ENCODE measurements at regions not wholly inside any gene's neighbourhood (a gene's known extent, or its start where the extent isn't known, plus 50 kb on each side); places are given as distances from the start of the nearest gene placed in this dataset.

DNA sequence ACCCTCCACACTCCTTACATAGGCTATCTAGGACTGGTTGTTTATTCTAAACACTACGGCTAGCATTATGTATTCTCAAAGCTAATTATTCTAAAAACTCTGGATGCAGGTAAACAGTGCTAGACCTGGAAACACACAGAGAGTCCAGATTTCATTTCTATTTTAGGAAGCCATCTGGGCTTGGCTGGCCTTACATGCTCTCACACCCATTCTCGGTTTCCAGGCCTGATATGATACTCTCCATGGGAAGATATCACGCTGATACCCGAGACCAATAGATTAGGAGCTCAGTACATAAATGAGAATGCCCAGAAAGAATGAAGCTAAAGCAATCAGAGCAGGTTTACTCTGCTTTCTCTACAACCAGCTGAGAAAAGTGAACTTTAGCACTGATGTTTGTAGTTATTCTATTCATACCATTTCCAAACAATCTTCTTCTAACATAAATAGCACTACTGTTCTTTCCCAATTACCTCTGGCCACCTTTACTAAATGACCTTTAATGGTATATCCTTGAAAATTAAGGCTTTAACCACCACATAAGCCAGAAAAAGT is 973.3 kb downstream of the PCDH18 start:
- DNase-seq (ENCODE audit: low read depth, low spot score): no peak

DNA sequence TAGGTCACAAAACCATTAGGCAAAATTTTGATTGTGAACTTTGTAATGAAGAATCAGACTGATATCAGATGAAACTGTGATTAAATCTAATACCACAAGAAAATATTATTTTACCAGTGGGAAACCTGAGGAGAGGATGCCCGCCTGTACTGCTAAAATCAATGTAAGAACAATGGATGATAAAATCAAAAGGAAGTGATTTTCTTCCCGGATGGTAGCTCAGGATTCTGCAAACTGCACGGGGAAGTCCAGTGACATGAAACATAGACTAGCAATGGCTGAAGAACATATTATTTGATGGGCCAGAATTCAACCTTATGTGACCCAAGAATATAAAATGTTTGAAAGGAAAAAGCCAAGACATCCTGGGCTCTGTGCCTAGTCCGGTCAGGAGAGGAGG is 974.9 kb downstream of the PCDH18 start:
- no peak for DNase-seq (ENCODE audit: low read depth, low spot score)

DNA sequence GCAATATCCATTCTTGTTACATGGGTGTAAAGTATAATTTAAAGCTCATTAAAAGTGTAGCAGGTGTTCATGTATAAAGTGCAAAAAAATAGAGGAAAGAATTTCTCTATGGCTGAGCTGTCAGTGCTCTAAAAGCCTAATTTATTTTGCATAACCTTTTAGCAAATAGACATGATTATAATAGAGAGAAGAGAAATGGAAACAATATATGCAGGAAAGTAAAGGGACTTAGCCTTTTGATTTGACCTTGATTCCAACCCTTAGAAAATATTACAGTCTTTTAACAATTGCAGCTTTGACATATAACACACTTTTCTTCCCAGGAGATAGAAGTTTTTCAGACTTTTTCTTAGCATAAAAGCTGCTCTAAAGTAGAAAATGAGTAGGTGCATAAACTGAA is 978.3 kb downstream of the PCDH18 start:
- no peak for DNase-seq (ENCODE audit: low read depth, low spot score)

DNA sequence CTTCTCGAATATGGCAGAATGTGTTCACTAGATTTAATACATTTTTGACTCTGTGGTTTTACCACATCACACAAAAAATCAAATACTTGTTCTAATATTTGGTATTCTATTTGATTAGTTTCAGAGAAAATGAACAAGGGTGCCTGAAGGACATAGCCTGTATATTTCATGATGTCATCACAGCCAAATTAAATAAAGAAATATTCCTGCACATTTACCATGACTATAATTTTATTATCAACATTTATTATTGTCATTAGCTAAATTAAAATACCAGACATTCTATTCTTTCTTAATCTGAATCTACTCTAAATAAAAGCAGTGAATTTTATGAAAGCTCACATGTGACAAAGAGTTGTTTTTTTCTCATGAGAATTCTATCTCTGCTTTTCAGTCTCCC is 980.5 kb downstream of the PCDH18 start:
- DNase-seq (ENCODE audit: low read depth, low spot score): no peak

DNA sequence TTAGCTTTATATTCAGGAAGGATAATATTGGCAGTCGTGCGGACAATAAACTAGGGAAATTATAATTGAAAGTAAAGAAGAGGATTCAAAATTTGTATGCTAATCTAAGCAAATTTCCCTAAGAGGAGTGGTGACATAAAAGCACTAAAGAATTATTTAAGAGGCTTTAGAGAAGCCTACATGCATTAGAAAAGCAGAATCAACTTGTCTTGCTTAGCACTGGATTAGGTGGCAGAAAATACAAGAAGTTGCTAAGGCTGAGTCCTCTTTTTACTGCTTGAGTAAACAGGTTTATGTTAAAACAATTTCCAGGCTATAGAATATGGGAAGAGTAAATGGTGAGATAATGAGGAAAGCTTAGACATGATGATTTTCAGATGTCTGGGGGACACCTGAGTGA is 991.5 kb downstream of the PCDH18 start:
- DNase-seq (ENCODE audit: low read depth, low spot score): no peak

DNA sequence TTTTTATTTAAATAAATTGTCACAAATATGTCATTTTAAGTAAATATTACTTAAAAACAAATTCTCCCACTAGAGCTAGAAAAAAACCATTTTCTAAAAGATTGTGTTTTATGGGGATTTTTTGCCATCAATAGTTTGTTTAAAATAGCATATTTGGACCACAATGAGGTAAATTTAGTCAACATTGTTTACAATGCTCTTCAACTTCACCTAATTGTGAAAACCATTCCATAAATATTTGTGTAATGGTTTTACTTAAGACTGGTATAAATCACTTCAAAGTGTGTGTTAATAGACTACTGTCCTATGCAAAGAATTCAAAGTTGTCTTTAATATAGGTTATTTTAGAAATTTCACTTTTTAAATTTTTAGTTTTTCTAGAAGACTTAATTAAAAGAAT is 1004.2 kb downstream of the PCDH18 start:
- no peak for DNase-seq (ENCODE audit: low read depth, low spot score)

DNA sequence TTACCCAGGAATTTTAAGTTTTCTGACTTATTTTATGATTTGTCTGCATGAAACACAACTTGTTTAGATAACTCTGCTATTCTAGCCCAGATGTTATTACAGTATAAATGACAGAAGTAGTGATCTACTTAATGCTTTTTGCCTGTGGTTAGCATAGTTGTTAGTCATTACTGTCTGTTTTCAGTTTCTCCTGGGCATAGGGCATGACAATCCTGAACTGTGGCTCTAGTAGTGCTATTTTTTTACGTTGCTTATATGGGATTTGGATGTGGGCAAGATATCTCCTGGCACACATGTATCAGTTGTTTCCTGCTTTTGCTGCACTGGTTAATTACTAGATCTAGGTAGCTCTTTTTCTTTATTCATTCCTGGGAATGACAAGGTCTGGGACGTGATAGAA is 1005.8 kb downstream of the PCDH18 start:
- DNase-seq (ENCODE audit: low read depth, low spot score): no peak

DNA sequence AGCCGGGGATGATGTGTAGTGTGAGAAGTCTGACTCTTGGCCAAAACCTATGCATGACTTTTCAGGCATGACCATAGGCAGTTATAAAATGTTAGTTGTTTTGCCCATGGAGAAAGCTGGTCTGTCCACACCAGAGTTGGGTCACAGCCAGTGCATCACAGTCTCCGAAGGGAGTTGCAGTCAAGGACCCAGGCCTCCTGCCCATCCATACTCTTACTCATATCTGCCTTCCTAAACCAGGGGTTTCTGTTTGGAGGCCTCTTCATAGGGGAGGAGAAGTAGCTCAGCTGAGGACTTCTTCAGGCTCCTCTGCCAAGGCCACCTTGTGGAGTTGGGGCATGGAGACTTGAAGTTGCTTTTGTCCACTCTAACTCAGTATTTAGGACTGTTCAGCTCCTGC is 1008.3 kb downstream of the PCDH18 start:
- no peak for DNase-seq (ENCODE audit: low read depth, low spot score)

DNA sequence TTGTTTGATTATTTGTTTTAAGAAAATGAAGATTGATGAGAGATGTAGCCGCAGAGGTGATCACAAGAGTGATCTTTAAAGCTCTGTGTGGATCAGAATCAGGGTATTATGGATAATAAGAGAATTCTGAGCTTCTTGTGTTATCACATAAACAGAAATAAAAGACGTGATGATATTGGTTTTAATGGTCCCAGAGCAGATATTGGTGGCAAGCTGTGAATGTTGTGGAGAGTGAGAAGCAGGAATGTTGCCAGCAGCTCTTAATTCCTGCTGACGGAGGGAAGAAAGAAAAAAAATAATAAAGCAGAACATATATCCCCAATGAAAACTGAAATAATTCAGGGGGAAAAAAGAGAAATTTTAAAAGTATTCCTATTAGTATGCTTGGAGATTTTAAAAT is 1015.9 kb downstream of the PCDH18 start:
- DNase-seq (ENCODE audit: low read depth, low spot score): no peak

DNA sequence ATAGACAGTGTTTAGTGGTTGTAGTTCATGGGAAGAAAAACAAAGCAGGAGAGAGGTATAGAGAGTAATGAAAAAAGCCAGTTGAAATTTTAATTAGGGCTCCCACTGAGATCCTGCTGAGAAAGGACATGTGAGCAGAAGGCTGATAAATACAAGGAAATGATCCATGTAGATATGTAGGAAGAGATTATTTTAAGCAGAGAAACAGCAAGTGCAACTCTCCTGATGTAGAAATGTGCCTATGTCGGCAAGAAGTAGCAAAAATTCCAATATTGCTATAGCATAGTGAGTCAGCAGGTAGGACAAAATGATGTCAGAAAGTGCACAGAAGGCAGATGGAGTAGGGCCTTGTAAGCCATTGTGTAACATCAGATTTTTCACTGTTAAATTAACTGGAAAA is 1027.3 kb downstream of the PCDH18 start:
- no peak for DNase-seq (ENCODE audit: low read depth, low spot score)

DNA sequence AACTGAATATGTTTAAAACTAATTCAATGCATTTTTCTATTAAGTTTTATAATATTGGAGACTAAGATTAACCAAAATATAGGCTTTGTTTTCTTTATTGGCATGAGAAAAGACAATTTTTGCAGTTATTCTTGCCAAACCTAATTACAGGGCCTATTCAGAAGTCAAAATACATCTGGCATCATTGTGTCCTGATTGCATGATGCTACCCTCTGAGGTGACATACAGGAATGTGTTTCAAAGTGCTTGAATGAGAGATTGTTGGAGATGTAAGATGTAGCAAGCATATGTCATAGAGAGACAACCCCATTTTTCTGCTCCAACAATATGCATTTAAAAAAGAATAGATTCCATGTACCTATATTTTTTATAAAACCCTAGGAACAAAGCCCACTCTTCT is 1036.4 kb downstream of the PCDH18 start:
- DNase-seq (ENCODE audit: low read depth, low spot score): no peak

DNA sequence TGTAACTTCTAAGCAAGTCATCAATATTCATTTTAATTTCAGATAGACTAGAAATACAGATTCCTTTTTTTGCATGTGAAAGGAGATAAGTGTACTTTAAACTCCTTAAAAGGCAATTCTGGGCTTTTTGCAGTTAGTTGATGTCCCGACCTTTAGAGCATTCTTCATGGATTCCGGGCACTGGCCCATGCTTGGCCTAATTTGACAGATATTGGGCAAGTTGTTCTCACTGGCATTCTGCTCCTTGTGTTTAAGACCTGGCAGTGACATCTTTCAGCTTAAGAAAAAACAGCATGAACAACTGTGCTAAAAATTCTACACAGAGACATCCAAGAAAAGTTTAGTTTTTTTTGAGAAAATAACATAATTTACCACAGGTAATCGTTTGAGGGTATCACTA is 1037.2 kb downstream of the PCDH18 start:
- DNase-seq (ENCODE audit: low read depth, low spot score): no peak

DNA sequence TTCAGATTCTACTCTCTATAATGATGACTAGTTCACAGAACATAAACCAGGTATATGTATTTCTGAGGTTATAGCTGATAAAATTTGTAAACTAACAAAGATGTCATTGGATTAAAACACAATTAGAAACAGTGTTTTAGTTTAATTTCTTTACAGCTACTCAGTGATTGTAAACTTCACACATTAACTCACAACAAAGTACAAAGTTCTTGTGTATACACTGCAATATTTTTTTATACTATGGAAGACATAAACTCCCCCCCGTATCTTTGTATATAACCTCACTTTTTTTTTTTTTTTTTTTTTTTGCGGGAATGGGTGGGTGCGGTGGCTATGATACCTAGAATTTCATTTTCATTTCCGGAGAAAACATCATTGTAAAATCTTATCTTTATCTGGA is 1043.2 kb downstream of the PCDH18 start:
- no peak for DNase-seq (ENCODE audit: low read depth, low spot score)

DNA sequence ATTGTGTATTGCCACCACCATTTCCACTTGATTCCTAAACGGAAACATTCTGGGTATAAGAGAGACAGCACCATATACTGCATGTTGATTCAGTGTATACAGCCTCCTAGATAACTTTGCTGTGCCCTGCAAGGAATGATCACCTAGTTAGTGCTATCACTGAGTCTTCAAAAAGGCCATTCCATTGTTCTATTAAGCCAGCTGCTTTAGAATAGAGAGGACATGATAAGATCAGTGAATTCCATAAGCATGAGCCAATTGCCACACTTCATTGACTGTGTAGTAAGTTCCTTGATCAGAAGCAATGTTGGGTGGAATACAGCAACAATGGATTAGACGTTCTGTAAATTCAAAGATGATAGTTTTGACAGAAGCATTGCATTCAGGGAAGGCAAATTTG is 1047.3 kb downstream of the PCDH18 start:
- DNase-seq (ENCODE audit: low read depth, low spot score): no peak

DNA sequence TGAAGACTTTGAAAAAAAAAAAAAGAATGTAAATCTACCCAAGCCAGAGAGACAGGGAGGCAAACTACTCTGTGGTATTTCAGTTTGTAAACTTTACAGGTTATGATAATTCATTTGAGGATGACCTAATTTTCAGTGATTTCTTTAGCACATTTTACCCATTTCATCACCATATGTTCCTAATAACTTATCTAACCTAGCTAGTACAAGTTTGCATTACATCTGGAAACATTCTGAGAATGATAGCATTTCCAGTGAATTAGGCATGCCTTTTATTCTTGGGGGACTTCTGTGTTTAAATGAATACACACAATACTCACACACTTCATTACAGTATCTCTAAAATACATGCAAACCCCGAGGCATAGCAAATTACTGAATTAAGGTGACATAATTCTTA is 1055.5 kb downstream of the PCDH18 start:
- DNase-seq (ENCODE audit: low read depth, low spot score): no peak

DNA sequence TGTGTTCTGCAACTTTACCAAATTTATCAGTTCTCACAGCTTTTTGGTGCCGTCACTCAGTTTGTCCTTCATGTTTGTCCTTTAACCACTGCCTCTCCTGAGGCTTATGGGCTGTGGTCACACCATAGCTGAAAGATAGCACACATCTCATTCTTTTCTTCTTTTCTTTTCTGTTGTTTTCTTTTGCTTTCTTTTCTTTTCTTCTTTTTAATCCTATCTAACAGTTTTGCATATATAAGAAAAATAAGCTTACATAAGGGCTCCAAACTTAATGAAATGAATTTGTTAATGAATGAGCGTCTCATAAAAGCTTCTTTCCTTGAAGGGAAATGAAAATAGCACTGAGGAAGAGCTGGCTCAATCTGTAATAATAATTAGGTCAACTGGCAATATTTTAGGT is 1061.2 kb downstream of the PCDH18 start:
- no peak for DNase-seq (ENCODE audit: low read depth, low spot score)

DNA sequence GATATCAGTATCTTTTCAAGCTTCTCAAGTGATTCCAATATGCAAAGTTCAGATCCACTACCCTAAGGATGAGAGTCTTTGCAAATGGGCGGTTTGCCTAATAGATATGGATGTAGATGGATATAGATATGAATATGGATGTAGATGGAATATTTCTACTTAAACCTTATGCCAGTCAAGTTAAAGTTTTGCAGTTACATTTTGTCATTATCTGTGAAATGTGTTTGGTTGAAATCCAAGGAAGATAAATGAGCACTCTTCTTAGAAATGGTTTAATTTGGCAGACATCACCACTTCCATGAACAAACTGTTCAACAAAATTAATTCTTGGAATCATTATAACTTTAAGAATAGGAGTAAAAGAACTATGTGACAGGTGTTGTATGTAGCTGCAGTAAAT is 1066.6 kb downstream of the PCDH18 start:
- DNase-seq (ENCODE audit: low read depth, low spot score): no peak

DNA sequence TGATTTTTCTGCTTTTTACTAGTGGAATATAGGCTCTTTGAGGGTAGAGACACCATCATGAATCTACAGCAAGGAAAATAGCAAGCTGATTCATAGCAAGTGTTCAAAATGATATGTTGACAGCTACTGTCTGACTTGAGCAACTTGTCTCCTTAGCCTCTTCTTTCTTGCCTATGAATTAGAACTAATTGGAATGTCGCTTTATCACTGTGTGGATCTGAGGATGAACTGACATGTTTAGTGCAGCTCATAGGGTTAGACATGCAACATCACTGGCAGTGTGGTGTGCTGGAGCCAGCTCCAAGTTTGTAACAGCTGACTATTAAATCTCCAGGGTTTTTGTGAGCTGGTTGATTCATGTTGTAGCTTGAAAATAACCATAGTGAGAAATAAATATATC is 1068.4 kb downstream of the PCDH18 start:
- DNase-seq (ENCODE audit: low read depth, low spot score): no peak

DNA sequence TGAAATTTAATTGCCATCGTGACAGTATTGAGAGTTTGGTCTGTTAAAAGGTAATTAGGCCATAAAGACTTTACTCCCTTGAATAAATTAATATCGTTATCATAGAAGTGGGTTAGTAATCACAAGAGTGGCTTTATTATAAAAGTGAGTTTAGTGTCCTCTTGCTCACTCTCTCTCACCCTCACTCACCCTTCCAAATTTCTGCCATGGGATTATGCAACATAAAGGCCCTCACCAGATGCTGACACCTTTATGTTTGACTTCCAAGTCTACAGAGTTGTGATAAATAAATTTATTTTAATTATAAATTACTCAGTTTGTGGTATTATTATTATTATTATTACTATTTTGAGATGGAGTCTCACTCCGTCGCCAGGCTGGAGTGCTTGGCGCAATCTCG is 1070.8 kb downstream of the PCDH18 start:
- DNase-seq (ENCODE audit: low read depth, low spot score): no peak

DNA sequence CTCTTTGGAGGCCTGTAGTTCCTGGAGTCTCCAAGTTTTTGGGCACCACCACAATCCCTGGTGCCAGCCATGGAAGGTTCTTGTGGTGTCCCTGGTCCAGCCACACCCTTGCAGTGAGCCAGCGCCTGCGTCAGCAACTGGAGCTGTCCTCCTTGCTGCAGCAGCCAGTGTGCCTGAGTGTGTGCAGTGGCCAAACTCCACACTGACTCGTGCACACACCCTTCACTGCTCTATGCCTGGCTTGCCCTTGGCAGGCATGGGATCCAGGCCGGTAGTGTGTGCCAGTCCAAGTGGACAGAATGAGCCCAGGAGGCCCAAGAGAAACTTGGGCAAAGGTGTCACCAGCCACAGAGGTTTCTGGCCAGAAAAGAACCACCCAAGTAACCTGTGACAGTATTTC is 1074.0 kb downstream of the PCDH18 start:
- no peak for DNase-seq (ENCODE audit: low read depth, low spot score)

DNA sequence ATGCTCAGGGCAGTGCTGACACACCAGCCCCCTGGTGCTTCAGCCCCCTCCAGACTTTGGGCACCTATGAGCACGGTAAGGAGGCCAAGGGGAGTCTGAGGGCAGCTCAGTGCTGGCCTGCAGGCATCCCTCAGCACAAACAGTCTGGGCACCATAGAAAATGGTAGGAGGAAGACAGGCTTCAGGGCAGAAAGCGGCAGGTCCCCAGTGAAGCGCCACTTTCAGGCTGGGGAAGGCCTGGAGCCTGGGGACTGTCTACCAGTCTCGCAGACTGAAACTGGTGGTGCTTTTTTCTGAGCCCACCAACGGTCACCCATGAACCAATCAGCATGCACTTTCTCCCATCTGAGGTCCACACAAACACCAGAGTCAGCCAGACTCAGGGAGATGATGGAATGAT is 1074.7 kb downstream of the PCDH18 start:
- no peak for DNase-seq (ENCODE audit: low read depth, low spot score)

DNA sequence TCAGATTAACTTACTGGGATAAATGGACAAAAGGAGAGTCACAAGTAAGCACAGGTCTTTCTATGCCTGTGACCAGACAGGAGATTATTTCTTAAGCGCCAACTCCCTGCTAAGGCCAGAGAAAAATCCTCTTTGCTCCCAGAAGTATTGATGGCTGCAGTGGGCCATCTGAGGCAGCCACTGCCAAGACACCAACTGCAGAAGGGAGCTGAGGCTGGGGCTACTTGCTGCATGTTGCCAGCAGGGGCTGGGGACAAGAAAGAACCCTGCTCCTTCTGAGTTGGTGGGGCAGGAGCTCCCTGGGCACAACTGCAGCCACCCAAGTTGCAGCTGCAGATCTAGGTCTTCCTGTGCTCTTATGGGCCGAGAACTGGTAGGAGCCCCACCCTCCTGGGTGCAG is 1075.3 kb downstream of the PCDH18 start:
- no peak for DNase-seq (ENCODE audit: low read depth, low spot score)

DNA sequence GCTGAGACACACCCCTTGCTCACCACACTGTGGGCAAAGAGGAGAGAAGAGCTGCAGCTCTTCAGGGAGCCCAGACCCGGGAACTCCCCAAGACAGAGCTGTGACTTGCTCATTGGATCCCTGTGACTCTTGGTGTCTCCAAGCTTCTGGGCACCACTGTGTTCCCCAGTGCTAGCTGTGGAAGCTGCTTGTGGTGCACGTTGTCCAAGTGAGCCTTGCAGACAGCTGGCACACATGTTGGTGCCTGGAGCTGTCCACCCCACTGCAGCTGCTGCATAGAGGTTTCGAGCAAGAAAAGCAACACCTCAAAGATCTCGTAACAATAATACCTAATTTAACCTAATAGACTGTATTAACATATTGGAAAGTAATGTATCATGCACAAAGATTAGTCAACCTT is 1089.3 kb downstream of the PCDH18 start:
- DNase-seq (ENCODE audit: low read depth, low spot score): no peak

DNA sequence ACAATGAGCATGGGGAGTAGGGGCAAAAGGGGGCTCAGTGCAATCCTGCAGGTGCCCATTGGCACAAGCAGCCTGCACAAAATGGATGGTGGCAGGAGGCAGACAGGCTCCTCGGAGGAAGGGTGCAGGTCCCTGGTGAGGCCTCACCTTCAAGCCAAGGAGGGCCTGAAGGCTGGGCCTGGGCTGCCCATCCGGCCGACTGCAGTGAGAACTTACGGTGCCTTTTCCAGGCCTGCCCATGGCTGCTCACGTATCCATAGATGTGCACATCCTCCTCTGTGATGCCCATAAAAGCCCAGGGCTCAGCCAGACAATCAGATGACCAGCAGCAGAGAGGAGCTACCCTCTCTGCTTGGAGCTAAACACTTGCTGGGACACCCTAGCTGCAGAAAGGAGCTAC is 1089.8 kb downstream of the PCDH18 start:
- no peak for DNase-seq (ENCODE audit: low read depth, low spot score)

Data from ELF-1 (cell line).